ENCODE measurements at regions not wholly inside any gene's neighbourhood (a gene's known extent, or its start where the extent isn't known, plus 50 kb on each side); places are given as distances from the start of the nearest gene placed in this dataset.
A peak's percentile ranks its signal among the peaks of the same experiment; 100 is the strongest.

DNA sequence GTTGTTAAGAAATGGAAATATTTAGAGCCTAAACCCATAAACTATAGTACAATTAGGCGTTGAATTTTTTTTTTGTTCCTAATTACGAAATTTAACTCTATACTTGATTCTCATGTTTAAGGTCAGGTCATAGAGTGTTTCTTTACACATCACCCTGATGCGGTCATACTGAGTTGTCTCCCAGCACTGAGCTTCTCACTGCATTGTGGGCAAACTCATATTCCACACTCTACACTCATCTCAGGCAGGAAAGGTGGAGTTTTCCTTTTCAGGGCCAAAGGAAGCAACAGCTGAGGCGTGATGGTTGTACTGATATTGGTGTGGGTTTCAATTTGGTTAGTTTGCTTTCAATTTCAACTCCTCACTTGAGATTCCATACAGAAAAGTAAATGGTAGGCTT lies 75.4 kb downstream of the FAT4 start:
- peak; percentile 73 for ATAC-seq
- TF ChIP-seq GLIS3 (CRISPR knock-in tag; IDR thresholded peaks at IDR 0.05) (no peak), ZFP30 (CRISPR knock-in tag; IDR thresholded peaks at IDR 0.05) (no peak), RARB (CRISPR knock-in tag; IDR thresholded peaks at IDR 0.05) (no peak), ZFP3 (CRISPR knock-in tag; IDR thresholded peaks at IDR 0.05) (no peak), ISL1 (CRISPR knock-in tag; IDR thresholded peaks at IDR 0.05) (no peak), POU6F1 (CRISPR knock-in tag; IDR thresholded peaks at IDR 0.05; ENCODE audit: borderline replicate concordance, low read depth) (no peak), ZNF565 (CRISPR knock-in tag; conservative IDR thresholded peaks at IDR 0.05; ENCODE audit: low read depth) (no peak), OSR1 (CRISPR knock-in tag; IDR thresholded peaks at IDR 0.05) (no peak), PPARA (CRISPR knock-in tag; IDR thresholded peaks at IDR 0.05; ENCODE audit: borderline replicate concordance) (no peak), CSDC2 (CRISPR knock-in tag; IDR thresholded peaks at IDR 0.05) (no peak), CSRNP3 (CRISPR knock-in tag; IDR thresholded peaks at IDR 0.05) (no peak), ZNF8 (CRISPR knock-in tag; IDR thresholded peaks at IDR 0.05) (no peak), ZC3H10 (CRISPR knock-in tag; IDR thresholded peaks at IDR 0.05) (no peak), TCF4 (CRISPR knock-in tag; IDR thresholded peaks at IDR 0.05; ENCODE audit: borderline replicate concordance) (no peak), BACH2 (CRISPR knock-in tag; IDR thresholded peaks at IDR 0.05; ENCODE audit: borderline replicate concordance) (no peak), ZNF70 (CRISPR knock-in tag; IDR thresholded peaks at IDR 0.05) (no peak), TOX (CRISPR knock-in tag; IDR thresholded peaks at IDR 0.05; ENCODE audit: borderline replicate concordance) (no peak), ESRRG (CRISPR knock-in tag; IDR thresholded peaks at IDR 0.05) (no peak)
- TF ChIP-seq, protein P1, sequence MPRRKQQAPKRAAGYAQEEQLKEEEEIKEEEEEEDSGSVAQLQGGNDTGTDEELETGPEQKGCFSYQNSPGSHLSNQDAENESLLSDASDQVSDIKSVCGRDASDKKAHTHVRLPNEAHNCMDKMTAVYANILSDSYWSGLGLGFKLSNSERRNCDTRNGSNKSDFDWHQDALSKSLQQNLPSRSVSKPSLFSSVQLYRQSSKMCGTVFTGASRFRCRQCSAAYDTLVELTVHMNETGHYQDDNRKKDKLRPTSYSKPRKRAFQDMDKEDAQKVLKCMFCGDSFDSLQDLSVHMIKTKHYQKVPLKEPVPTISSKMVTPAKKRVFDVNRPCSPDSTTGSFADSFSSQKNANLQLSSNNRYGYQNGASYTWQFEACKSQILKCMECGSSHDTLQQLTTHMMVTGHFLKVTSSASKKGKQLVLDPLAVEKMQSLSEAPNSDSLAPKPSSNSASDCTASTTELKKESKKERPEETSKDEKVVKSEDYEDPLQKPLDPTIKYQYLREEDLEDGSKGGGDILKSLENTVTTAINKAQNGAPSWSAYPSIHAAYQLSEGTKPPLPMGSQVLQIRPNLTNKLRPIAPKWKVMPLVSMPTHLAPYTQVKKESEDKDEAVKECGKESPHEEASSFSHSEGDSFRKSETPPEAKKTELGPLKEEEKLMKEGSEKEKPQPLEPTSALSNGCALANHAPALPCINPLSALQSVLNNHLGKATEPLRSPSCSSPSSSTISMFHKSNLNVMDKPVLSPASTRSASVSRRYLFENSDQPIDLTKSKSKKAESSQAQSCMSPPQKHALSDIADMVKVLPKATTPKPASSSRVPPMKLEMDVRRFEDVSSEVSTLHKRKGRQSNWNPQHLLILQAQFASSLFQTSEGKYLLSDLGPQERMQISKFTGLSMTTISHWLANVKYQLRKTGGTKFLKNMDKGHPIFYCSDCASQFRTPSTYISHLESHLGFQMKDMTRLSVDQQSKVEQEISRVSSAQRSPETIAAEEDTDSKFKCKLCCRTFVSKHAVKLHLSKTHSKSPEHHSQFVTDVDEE (CRISPR knock-in tag; IDR thresholded peaks at IDR 0.05) = no peak
- TF ChIP-seq, protein P2, sequence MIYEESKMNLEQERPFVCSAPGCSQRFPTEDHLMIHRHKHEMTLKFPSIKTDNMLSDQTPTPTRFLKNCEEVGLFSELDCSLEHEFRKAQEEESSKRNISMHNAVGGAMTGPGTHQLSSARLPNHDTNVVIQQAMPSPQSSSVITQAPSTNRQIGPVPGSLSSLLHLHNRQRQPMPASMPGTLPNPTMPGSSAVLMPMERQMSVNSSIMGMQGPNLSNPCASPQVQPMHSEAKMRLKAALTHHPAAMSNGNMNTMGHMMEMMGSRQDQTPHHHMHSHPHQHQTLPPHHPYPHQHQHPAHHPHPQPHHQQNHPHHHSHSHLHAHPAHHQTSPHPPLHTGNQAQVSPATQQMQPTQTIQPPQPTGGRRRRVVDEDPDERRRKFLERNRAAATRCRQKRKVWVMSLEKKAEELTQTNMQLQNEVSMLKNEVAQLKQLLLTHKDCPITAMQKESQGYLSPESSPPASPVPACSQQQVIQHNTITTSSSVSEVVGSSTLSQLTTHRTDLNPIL (CRISPR knock-in tag; IDR thresholded peaks at IDR 0.05; ENCODE audit: low read depth) = no peak

GRCh38 chr4:125390727-125391126 lies 76.0 kb downstream of the FAT4 start:
- TF ChIP-seq, protein P1 (CRISPR knock-in tag; IDR thresholded peaks at IDR 0.05) = no peak
- TF ChIP-seq SNAI2 (CRISPR knock-in tag; IDR thresholded peaks at IDR 0.05) (no peak), ZC3H10 (CRISPR knock-in tag; IDR thresholded peaks at IDR 0.05) (no peak), OSR1 (CRISPR knock-in tag; IDR thresholded peaks at IDR 0.05) (no peak)
- ATAC-seq = peak; percentile 30

DNA sequence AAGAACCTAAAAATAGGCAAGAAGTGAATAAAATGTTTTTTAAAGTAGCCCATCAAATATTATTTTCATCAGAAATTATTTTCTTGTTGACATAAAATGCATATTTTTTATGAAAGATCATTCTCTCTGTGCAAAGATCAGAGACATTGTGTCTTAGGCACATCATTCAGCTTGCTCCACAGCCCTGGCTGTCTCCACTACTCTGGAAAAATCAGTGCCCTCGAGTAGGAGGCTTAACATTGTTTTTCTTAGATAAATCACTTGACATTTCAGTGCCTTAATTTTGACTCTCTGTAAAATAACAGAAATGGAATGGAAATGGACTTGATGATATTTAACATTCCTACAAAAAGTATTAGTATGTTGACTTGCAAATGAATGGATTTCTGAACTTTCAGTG lies 77.9 kb downstream of the FAT4 start:
- ATAC-seq = no peak
- TF ChIP-seq, protein P1 (CRISPR knock-in tag; IDR thresholded peaks at IDR 0.05) = no peak
